Keratinocyte (primary cell): ENCODE measurements at regions not wholly inside any gene's neighbourhood (a gene's known extent, or its start where the extent isn't known, plus 50 kb on each side); places are given as distances from the start of the nearest gene placed in this dataset.

Experiments used
- DNase-seq: peaks from one replicate; pipeline ENCODE4 v3.0.0-alpha.2; 2011; ENCODE audit warnings: low read depth, missing footprints, low spot score
- FAIRE-seq: peaks from 2 replicates; lab custom pipeline; 2011; peaks lifted over from hg19 to GRCh38; lab: Jason Lieb, UNC
- H2AFZ ChIP-seq: 2 replicates; pipeline ENCODE4 v1.6.0; 2012; ENCODE audit warnings: low read length, control low read depth, inconsistent platforms; ENCODE audit not compliant: control insufficient read depth
- H3K27ac ChIP-seq: 2 replicates; pipeline ENCODE4 v1.5.1; 2011; ENCODE audit warnings: low read length; ENCODE audit not compliant: control insufficient read depth, insufficient read depth
- H3K27me3 ChIP-seq: 3 replicates; pipeline ENCODE4 v1.6.0; 2011; ENCODE audit warnings: low read length; ENCODE audit not compliant: control insufficient read depth, insufficient read depth; ENCODE audit errors: extremely low read depth
- H3K36me3 ChIP-seq, 2 experiments: 2 replicates in 1 of 2; 3 replicates in 1 of 2; pipeline ENCODE4 v1.5.1; 2011; ENCODE audit warnings: low read length in 2 of 2, mild to moderate bottlenecking in 1 of 2; ENCODE audit not compliant: control insufficient read depth in 2 of 2, insufficient read depth in 2 of 2; ENCODE audit errors: extremely low read depth in 1 of 2
- H3K4me1 ChIP-seq: 3 replicates; pipeline ENCODE4 v1.5.1; 2011; ENCODE audit warnings: low read length; ENCODE audit not compliant: control insufficient read depth, insufficient read depth; ENCODE audit errors: extremely low read depth
- H3K4me2 ChIP-seq: 3 replicates; pipeline ENCODE4 v1.6.0; 2011; ENCODE audit warnings: low read depth, low read length; ENCODE audit not compliant: control insufficient read depth, insufficient read depth; ENCODE audit errors: extremely low read depth
- H3K4me3 ChIP-seq, 3 experiments: fragments of 200-600 bp in 1 of 3; sonication (generic) in 1 of 3; 2 replicates in 2 of 3; 3 replicates in 1 of 3; pipeline ENCODE4 v1.5.1; 2011 to 2016; ENCODE audit warnings: low read length in 3 of 3, mild to moderate bottlenecking in 3 of 3, control low read depth in 2 of 3, inconsistent platforms in 1 of 3, low read depth in 1 of 3, mixed read lengths in 1 of 3, mixed run types in 1 of 3, moderate library complexity in 1 of 3; ENCODE audit not compliant: control insufficient read depth in 2 of 3, insufficient read depth in 2 of 3; ENCODE audit errors: extremely low read depth in 1 of 3
- H3K79me2 ChIP-seq: 2 replicates; pipeline ENCODE4 v1.6.0; 2012; ENCODE audit warnings: low read length; ENCODE audit not compliant: control insufficient read depth, insufficient read depth
- H3K9ac ChIP-seq: 3 replicates; pipeline ENCODE4 v1.6.0; 2011; ENCODE audit warnings: low read length; ENCODE audit not compliant: control insufficient read depth, insufficient read depth; ENCODE audit errors: extremely low read depth
- H3K9me1 ChIP-seq: 3 replicates; pipeline ENCODE4 v1.6.0; 2011; ENCODE audit warnings: low read length; ENCODE audit not compliant: control insufficient read depth, insufficient read depth; ENCODE audit errors: extremely low read depth
- H3K9me3 ChIP-seq: 2 replicates; pipeline ENCODE4 v1.5.1; 2012; ENCODE audit warnings: low read depth, low read length; ENCODE audit not compliant: control insufficient read depth
- H4K20me1 ChIP-seq: 3 replicates; pipeline ENCODE4 v1.6.0; 2011; ENCODE audit warnings: low read length; ENCODE audit not compliant: control insufficient read depth, insufficient read depth; ENCODE audit errors: extremely low read depth
- CTCF ChIP-seq, 3 experiments: IDR thresholded peaks in 1 of 3; conservative IDR thresholded peaks in 1 of 3; optimal IDR thresholded peaks in 1 of 3; 2 replicates in 2 of 3; 3 replicates in 1 of 3; pipeline versions ENCODE3 to v1.5.1; 2011; ENCODE audit warnings: low read length in 3 of 3, mild to moderate bottlenecking in 3 of 3, moderate library complexity in 2 of 3, control low read depth in 1 of 3, inconsistent platforms in 1 of 3; ENCODE audit not compliant: insufficient read depth in 2 of 3; ENCODE audit errors: extremely low read depth in 1 of 3
- EZH2 ChIP-seq: IDR thresholded peaks from one replicate; pipeline ENCODE4 v1.6.1; 2012; ENCODE audit warnings: inconsistent platforms, mild to moderate bottlenecking, low read length, moderate library complexity
- dilution Hi-C: fragments of 300-500 bp; cut with MboI; formaldehyde crosslinking; loops from one replicate; pipeline ENCODE4 v1.7.0; 2020; ENCODE audit warnings: low sequenced_read_pairs; ENCODE audit not compliant: extremely low pct_ligation_motif_present

DNA sequence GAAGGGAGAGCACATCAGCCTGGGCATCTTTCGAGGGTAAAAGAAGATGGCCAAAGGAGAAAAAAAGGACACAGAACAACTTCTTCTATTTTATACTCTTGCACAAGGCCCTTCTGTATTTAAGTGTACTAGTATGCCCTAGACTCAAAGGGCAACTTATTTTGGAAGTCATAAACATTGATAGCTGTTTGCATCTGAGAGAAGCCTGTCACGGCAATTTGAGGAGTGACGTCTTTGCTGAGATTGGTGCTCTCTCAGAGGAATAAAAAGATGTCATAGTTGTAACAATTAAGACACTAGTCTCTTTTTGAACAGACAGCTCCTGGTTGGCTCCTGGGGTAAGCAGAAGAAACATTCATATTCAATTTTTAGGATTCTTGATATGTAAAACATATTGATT lies 260.4 kb upstream of the TTC14 start:
- Histone ChIP-seq H3K4me3 (no peak overlapping the region), H3K4me2 (no peak overlapping the region), H3K9ac (no peak overlapping the region), H3K9me1 (no peaks in the 10 kb centered on the region), H3K36me3 (no peaks in the 10 kb centered on the region), H4K20me1 (no peaks in the 10 kb centered on the region), H3K27ac (no peak overlapping the region), H3K9me3 (no peaks in the 10 kb centered on the region), H3K27me3 (no peaks in the 10 kb centered on the region), H2AFZ (no peak overlapping the region), H3K4me1 (no peaks in the 10 kb centered on the region), H3K79me2 (no peaks in the 10 kb centered on the region)
- dilution Hi-C loops = no loop called here
- TF ChIP-seq CTCF (optimal IDR thresholded peaks at IDR 0.05 in 1 of 3, IDR thresholded peaks at IDR 0.05 in 1 of 3, conservative IDR thresholded peaks at IDR 0.05 in 1 of 3; ENCODE audit: extremely low read depth in 1 of 3, insufficient read depth in 2 of 3, low read length in 3 of 3) (no peak), EZH2 (no peak)
- DNase-seq (no peak), FAIRE-seq (no peak)

- H3K4me3 ChIP-seq = no peak overlapping the region
- no peaks in the 10 kb centered on the region for H3K79me2 ChIP-seq
- no peak overlapping the region for H3K9ac ChIP-seq
- H3K9me1 ChIP-seq = no peaks in the 10 kb centered on the region
- H3K4me1 ChIP-seq = no peaks in the 10 kb centered on the region
- DNase-seq (no peak), FAIRE-seq (no peak)
- no peaks in the 10 kb centered on the region for H3K9me3 ChIP-seq
- H3K36me3 ChIP-seq = no peaks in the 10 kb centered on the region
- no peak overlapping the region for H3K4me2 ChIP-seq
- TF ChIP-seq CTCF (optimal IDR thresholded peaks at IDR 0.05 in 1 of 3, IDR thresholded peaks at IDR 0.05 in 1 of 3, conservative IDR thresholded peaks at IDR 0.05 in 1 of 3; ENCODE audit: extremely low read depth in 1 of 3, insufficient read depth in 2 of 3, low read length in 3 of 3) = no peak
- TF ChIP-seq EZH2 = no peak
- dilution Hi-C loops = no loop called here
- H3K27me3 ChIP-seq = no peaks in the 10 kb centered on the region
- H4K20me1 ChIP-seq = no peaks in the 10 kb centered on the region
- H2AFZ ChIP-seq = no peak overlapping the region
- H3K27ac ChIP-seq = no peak overlapping the region
These were observed 250.4 kb upstream of the TTC14 start for GRCh38 chr3:180351601-180352000.
